Hepatocyte (in vitro differentiated cells): ENCODE measurements at regions not wholly inside any gene's neighbourhood (a gene's known extent, or its start where the extent isn't known, plus 50 kb on each side); places are given as distances from the start of the nearest gene placed in this dataset.

Experiments used
- DNase-seq: peaks from one replicate; pipeline ENCODE4 v3.0.0-alpha.2; 2016; ENCODE audit warnings: low spot score
- H2AFZ ChIP-seq: fragments of 200-600 bp; sonication (generic); 2 replicates; pipeline ENCODE4 v1.6.0; 2016; ENCODE audit warnings: antibody characterized with exemption, mild to moderate bottlenecking
- H3K27ac ChIP-seq: fragments of 200-600 bp; sonication (generic); 2 replicates; pipeline ENCODE4 v1.5.1; 2016; ENCODE audit warnings: mild to moderate bottlenecking
- H3K27me3 ChIP-seq: fragments of 200-600 bp; sonication (generic); 2 replicates; pipeline ENCODE4 v1.6.1; 2016
- H3K36me3 ChIP-seq: fragments of 200-600 bp; sonication (generic); replicated peaks from 2 replicates; pipeline ENCODE4 v1.5.1; 2016; ENCODE audit warnings: low read depth; ENCODE audit not compliant: insufficient read depth
- H3K4me1 ChIP-seq: fragments of 200-600 bp; sonication (generic); 2 replicates; pipeline ENCODE4 v1.5.1; 2016; ENCODE audit warnings: mild to moderate bottlenecking, moderate library complexity; ENCODE audit not compliant: insufficient read depth
- H3K4me2 ChIP-seq: fragments of 200-600 bp; sonication (generic); 2 replicates; pipeline ENCODE4 v1.6.0; 2016
- H3K4me3 ChIP-seq: fragments of 200-600 bp; sonication (generic); 2 replicates; pipeline ENCODE4 v1.5.1; 2016; ENCODE audit warnings: mild to moderate bottlenecking
- H3K79me2 ChIP-seq: fragments of 200-600 bp; sonication (generic); 2 replicates; pipeline ENCODE4 v1.6.0; 2017; ENCODE audit warnings: mild to moderate bottlenecking
- H3K9me2 ChIP-seq: fragments of 200-600 bp; sonication (generic); replicated peaks from 2 replicates; pipeline ENCODE4 v1.6.0; 2017; ENCODE audit warnings: mild to moderate bottlenecking; ENCODE audit not compliant: insufficient read depth
- H3K9me3 ChIP-seq: fragments of 200-600 bp; sonication (generic); 2 replicates; pipeline ENCODE4 v1.5.1; 2016; ENCODE audit warnings: low read depth, mild to moderate bottlenecking
- H4K20me1 ChIP-seq: fragments of 200-600 bp; sonication (generic); 2 replicates; pipeline ENCODE4 v1.6.0; 2016; ENCODE audit warnings: mild to moderate bottlenecking; ENCODE audit not compliant: insufficient read depth, poor library complexity, severe bottlenecking
- EZH2 ChIP-seq: fragments of 200-600 bp; sonication (generic); IDR thresholded peaks from 2 replicates; pipeline ENCODE4 v1.6.1; 2016; ENCODE audit warnings: antibody characterized with exemption, mild to moderate bottlenecking, borderline replicate concordance
- EZH2phosphoT487 ChIP-seq: fragments of 200-600 bp; sonication (generic); IDR thresholded peaks from one replicate; pipeline ENCODE4 v1.6.1; 2018; ENCODE audit warnings: antibody characterized with exemption, mild to moderate bottlenecking, low read depth, moderate library complexity; ENCODE audit not compliant: unreplicated experiment, severe bottlenecking
- WGBS: methylation state at CpG from one replicate; pipeline ENCODE4 v1.1.6; 2016; ENCODE audit warnings: low lambda C conversion rate; ENCODE audit errors: missing lambda C conversion rate; 5-methylcytosine and 5-hydroxymethylcytosine counted together
- TF ChIP-seq, protein P1 (sequence below): fragments of 200-600 bp; sonication (generic); IDR thresholded peaks from 2 replicates; pipeline ENCODE4 v1.5.1; 2016; ENCODE audit warnings: antibody characterized with exemption, mild to moderate bottlenecking; ENCODE audit not compliant: poor library complexity

DNA sequence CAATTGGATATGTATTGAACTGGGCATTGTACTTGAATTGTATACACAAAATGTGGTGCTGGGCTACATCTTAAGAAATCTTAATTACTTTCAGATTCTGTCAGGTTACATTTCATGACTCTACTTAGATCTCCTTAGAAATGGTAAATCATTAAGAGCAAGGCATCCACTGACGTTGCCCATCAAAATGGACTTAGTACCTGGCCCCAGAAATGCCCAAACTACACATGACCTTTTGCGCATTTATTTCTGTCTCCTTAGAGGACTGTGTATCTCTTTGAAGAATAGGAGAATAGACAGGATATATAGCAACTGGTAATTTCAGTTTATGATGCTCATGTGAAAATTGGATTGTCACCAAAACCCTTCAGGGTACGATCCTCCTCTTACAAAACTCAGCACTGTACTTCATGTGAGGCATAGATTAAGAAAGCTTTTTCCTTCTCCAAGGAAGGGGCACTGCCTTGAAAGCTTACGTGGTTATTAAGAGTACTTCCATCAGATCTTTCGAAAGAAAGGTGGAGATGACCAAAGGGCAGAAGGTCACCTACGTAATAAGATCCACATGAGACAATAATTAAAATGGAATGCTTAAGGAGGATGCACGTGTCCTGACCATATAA lies 61.4 kb upstream of the BMP2 start:
- no peaks in the 10 kb centered on the region for H3K9me2 ChIP-seq
- H3K4me3 ChIP-seq = no peak overlapping the region
- no peaks in the 10 kb centered on the region for H3K79me2 ChIP-seq
- no peaks in the 10 kb centered on the region for H3K36me3 ChIP-seq
- H3K27ac ChIP-seq = peak overlapping the region; percentile 97
- H2AFZ ChIP-seq = no peak overlapping the region
- TF ChIP-seq EZH2phosphoT487 (no peak), EZH2 (no peak)
- TF ChIP-seq, protein P1, sequence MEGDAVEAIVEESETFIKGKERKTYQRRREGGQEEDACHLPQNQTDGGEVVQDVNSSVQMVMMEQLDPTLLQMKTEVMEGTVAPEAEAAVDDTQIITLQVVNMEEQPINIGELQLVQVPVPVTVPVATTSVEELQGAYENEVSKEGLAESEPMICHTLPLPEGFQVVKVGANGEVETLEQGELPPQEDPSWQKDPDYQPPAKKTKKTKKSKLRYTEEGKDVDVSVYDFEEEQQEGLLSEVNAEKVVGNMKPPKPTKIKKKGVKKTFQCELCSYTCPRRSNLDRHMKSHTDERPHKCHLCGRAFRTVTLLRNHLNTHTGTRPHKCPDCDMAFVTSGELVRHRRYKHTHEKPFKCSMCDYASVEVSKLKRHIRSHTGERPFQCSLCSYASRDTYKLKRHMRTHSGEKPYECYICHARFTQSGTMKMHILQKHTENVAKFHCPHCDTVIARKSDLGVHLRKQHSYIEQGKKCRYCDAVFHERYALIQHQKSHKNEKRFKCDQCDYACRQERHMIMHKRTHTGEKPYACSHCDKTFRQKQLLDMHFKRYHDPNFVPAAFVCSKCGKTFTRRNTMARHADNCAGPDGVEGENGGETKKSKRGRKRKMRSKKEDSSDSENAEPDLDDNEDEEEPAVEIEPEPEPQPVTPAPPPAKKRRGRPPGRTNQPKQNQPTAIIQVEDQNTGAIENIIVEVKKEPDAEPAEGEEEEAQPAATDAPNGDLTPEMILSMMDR = no peak
- no peaks in the 10 kb centered on the region for H3K27me3 ChIP-seq
- no peak overlapping the region for H3K4me2 ChIP-seq
- no peak for DNase-seq
- H3K4me1 ChIP-seq = peaks cover 82% of the 10 kb centered on the region
- H4K20me1 ChIP-seq = no peaks in the 10 kb centered on the region
- 75% methylated on average over 7 of the region's 7 CpGs for WGBS
- no peaks in the 10 kb centered on the region for H3K9me3 ChIP-seq

DNA sequence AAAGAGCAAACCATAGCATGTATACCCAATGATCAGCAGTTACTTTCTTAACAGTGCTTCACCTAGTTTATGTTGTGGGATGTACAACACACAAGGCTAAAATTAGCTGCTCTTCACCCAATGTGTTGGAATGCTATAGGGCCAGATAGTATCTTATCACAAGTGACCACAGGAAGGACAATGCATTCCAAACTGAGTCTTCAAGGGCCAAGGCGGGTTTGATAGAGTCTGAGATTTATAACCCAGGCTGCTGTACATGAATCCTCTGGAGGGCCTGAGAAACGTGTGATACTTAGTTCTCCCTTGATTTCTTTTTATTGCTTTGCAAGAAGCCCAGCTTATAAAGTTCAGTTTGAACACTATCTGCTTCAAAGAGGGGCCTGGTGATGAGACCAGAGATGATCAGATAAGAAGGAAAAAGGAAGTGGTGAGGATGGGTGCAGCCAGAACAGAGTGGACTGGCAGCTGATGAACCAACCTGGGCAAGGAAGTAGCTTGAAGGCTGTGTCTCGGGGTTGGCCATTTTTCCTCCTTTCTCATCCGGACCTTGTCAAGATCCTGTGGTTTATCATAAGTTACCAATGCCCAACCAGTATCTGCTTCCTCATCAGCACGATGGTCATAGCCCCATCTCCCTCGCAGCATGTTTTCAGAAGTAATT lies 62.2 kb upstream of the BMP2 start:
- Histone ChIP-seq H3K27me3 (no peaks in the 10 kb centered on the region), H3K27ac (peak overlapping the region; percentile 97), H4K20me1 (no peaks in the 10 kb centered on the region), H3K36me3 (no peaks in the 10 kb centered on the region), H3K9me3 (no peaks in the 10 kb centered on the region), H3K4me2 (no peak overlapping the region), H3K9me2 (no peaks in the 10 kb centered on the region), H2AFZ (no peak overlapping the region), H3K79me2 (no peaks in the 10 kb centered on the region), H3K4me3 (no peak overlapping the region), H3K4me1 (peaks cover 76% of the 10 kb centered on the region)
- WGBS = 70% methylated on average over 6 of the region's 6 CpGs
- DNase-seq = no peak
- TF ChIP-seq, protein P1 = no peak
- TF ChIP-seq EZH2 (no peak), EZH2phosphoT487 (no peak)

DNA sequence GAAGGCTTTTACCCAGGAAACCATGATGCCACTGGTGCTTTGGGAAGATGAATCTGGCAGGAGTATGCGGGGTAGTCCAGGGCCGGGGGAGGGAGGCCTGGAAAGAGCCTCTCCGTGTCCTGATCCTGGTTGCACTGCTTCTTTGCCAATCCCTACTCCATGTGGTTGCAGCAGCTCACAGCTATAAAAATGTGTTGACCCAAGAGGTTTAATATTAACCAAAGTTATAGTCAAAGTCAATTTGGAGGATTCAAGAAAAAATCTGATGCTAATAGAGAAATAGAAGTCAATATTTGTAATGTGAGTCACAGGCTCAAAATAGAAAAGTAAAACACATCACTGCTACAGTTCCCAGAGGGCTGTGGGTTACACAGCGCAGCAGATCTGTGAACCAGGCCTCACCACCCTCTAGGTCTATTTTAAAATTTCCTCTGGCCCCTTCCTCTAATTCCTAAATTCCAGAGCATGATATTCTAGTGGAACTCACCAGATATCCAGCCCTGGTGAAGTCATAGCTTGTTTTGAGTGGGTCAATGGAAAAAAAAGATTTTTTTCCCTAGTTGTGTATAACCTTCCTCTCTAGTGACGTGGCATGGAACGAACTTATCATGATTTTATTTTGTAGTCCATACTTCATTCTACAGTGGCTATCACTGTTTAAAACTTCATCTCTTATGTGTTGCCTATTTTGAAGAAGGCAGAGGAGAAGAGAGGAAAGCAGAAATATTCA lies 63.2 kb upstream of the BMP2 start:
- H2AFZ ChIP-seq = no peak overlapping the region
- no peaks in the 10 kb centered on the region for H3K9me2 ChIP-seq
- H3K36me3 ChIP-seq = no peaks in the 10 kb centered on the region
- TF ChIP-seq EZH2 (no peak), EZH2phosphoT487 (no peak)
- TF ChIP-seq, protein P1 = no peak
- no peaks in the 10 kb centered on the region for H3K79me2 ChIP-seq
- H3K4me1 ChIP-seq = peaks cover 68% of the 10 kb centered on the region
- H3K4me3 ChIP-seq = no peak overlapping the region
- no peaks in the 10 kb centered on the region for H3K9me3 ChIP-seq
- WGBS = 65% methylated on average over 6 of the region's 6 CpGs
- no peaks in the 10 kb centered on the region for H4K20me1 ChIP-seq
- H3K4me2 ChIP-seq = peak overlapping the region; percentile 14
- peak; percentile 68 for DNase-seq
- peak overlapping the region; percentile 97 for H3K27ac ChIP-seq
- no peaks in the 10 kb centered on the region for H3K27me3 ChIP-seq
